SK-N-MC (cell line): ENCODE measurements at regions not wholly inside any gene's neighbourhood (a gene's known extent, or its start where the extent isn't known, plus 50 kb on each side); places are given as distances from the start of the nearest gene placed in this dataset.

Experiments
- EZH2 ChIP-seq: fragments of 200-600 bp; sonication (generic); IDR thresholded peaks from one replicate; pipeline ENCODE4 v1.6.1; 2017; ENCODE audit warnings: antibody characterized with exemption
- FOXP2 ChIP-seq: optimal IDR thresholded peaks from 2 replicates; pipeline ENCODE3; 2011; ENCODE audit warnings: mild to moderate bottlenecking, moderate library complexity; ENCODE audit not compliant: insufficient read depth; ENCODE audit errors: extremely low read length, control extremely low read depth
- POLR2AphosphoS5 ChIP-seq: IDR thresholded peaks from 2 replicates; pipeline ENCODE4 v1.6.1; 2012; ENCODE audit warnings: mild to moderate bottlenecking, low read depth, low read length, borderline replicate concordance

- TF ChIP-seq POLR2AphosphoS5 (no peak), EZH2 (no peak), FOXP2 (no peak)
These were observed 59.7 kb upstream of the PHLPP1 start for GRCh38 chr18:62655520-62656219.
